SK-N-SH (cell line): ENCODE measurements at regions not wholly inside any gene's neighbourhood (a gene's known extent, or its start where the extent isn't known, plus 50 kb on each side); places are given as distances from the start of the nearest gene placed in this dataset.

Source experiments
- CTCF ChIA-PET: fragments of 300-600, 350-600 bp; formaldehyde crosslinking; extraction: SDS; loops from one replicate; lab custom pipeline; 2021; lab: Yijun Ruan, JAX
- POLR2A ChIA-PET: fragments of 350-600 bp; sonication (Branson Sonifier 250); formaldehyde crosslinking; extraction: SDS; loops from one replicate; lab custom pipeline; 2020; ENCODE audit warnings: antibody characterized with exemption, inconsistent platforms; lab: Yijun Ruan, JAX
- DNase-seq: peaks from one replicate; pipeline ENCODE4 v3.0.0; 2012
- H2AFZ ChIP-seq: fragments of 200-600 bp; sonication (generic); 2 replicates; pipeline ENCODE4 v1.8.1; 2016; ENCODE audit warnings: antibody characterized with exemption, mild to moderate bottlenecking, low read depth
- H3F3A ChIP-seq: fragments of 200-600 bp; sonication (generic); replicated peaks from 2 replicates; pipeline ENCODE3; 2016; ENCODE audit warnings: antibody characterized with exemption, mild to moderate bottlenecking; ENCODE audit not compliant: insufficient read depth
- H3K27ac ChIP-seq, 2 experiments: fragments of 200-500 bp in 1 of 2; fragments of 200-600 bp in 1 of 2; sonication (Bioruptor generic) in 1 of 2; sonication (generic), shearing (Covaris generic) in 1 of 2; 2 replicates each; pipeline versions ENCODE4 v1.5.1 to v1.6.1; 2014 to 2016; ENCODE audit warnings: low read depth in 2 of 2, inconsistent platforms in 1 of 2, low read length in 1 of 2, mild to moderate bottlenecking in 1 of 2, mixed read lengths in 1 of 2
- H3K27me3 ChIP-seq: fragments of 200-600 bp; sonication (generic), shearing (Covaris generic); 2 replicates; pipeline ENCODE4 v1.6.1; 2016; ENCODE audit warnings: mixed run types; ENCODE audit not compliant: insufficient read depth
- H3K36me3 ChIP-seq, 2 experiments: fragments of 200-500 bp in 1 of 2; fragments of 200-600 bp in 1 of 2; sonication (Bioruptor generic) in 1 of 2; sonication (generic) in 1 of 2; replicated peaks in 1 of 2; 2 replicates each; pipeline versions ENCODE3 to v1.5.1; 2014 to 2016; ENCODE audit warnings: low read length in 1 of 2, mild to moderate bottlenecking in 1 of 2; ENCODE audit not compliant: insufficient read depth in 2 of 2, control insufficient read depth in 1 of 2
- H3K4me1 ChIP-seq, 2 experiments: fragments of 200-500 bp in 1 of 2; fragments of 200-600 bp in 1 of 2; sonication (Bioruptor generic) in 1 of 2; sonication (generic), shearing (Covaris generic) in 1 of 2; 2 replicates each; pipeline versions ENCODE4 v1.5.1 to v1.6.1; 2014 to 2016; ENCODE audit warnings: low read depth in 1 of 2, low read length in 1 of 2, mixed run types in 1 of 2; ENCODE audit not compliant: insufficient read depth in 2 of 2, control insufficient read depth in 1 of 2
- H3K4me2 ChIP-seq: fragments of 200-600 bp; sonication (generic), shearing (Covaris generic); 2 replicates; pipeline ENCODE4 v1.6.1; 2017; ENCODE audit warnings: mixed run types
- H3K4me3 ChIP-seq, 2 experiments: fragments of 200-500 bp in 1 of 2; fragments of 200-600 bp in 1 of 2; sonication (Bioruptor generic) in 1 of 2; sonication (generic), shearing (Covaris generic) in 1 of 2; 2 replicates each; pipeline versions ENCODE4 v1.5.1 to v1.8.1; 2014 to 2016; ENCODE audit warnings: low read depth in 2 of 2, inconsistent platforms in 1 of 2, low read length in 1 of 2, mild to moderate bottlenecking in 1 of 2, mixed read lengths in 1 of 2, moderate library complexity in 1 of 2
- H3K79me2 ChIP-seq: fragments of 200-600 bp; sonication (generic); 2 replicates; pipeline ENCODE4 v1.8.1; 2017; ENCODE audit warnings: mild to moderate bottlenecking; ENCODE audit not compliant: insufficient read depth
- H3K9ac ChIP-seq: fragments of 200-600 bp; sonication (generic); 2 replicates; pipeline ENCODE4 v1.6.1; 2017; ENCODE audit warnings: mixed run types
- H3K9me2 ChIP-seq: fragments of 200-600 bp; sonication (generic); 2 replicates; pipeline ENCODE4 v1.6.1; 2017; ENCODE audit warnings: mixed run types
- H3K9me3 ChIP-seq: fragments of 200-600 bp; sonication (generic); 2 replicates; pipeline ENCODE4 v1.6.1; 2017; ENCODE audit warnings: mixed run types, mild to moderate bottlenecking, moderate library complexity
- H4K20me1 ChIP-seq: fragments of 200-600 bp; sonication (generic); 2 replicates; pipeline ENCODE4 v1.6.1; 2017; ENCODE audit warnings: mild to moderate bottlenecking, mixed run types; ENCODE audit not compliant: insufficient read depth
- EZH2phosphoT487 ChIP-seq: fragments of 200-600 bp; sonication (generic); IDR thresholded peaks from 2 replicates; pipeline ENCODE4 v1.6.1; 2017; ENCODE audit warnings: low read depth, mixed run types, mild to moderate bottlenecking, antibody characterized with exemption, moderate library complexity, borderline replicate concordance
- FOSL2 ChIP-seq: IDR thresholded peaks from 2 replicates; pipeline ENCODE4 v1.4.0; 2012; ENCODE audit warnings: low read depth, mild to moderate bottlenecking, moderate library complexity, borderline replicate concordance
- NRF1 ChIP-seq: IDR thresholded peaks from 2 replicates; pipeline ENCODE4 v1.6.1; 2012; ENCODE audit warnings: low read depth, mild to moderate bottlenecking, low read length
- POLR2AphosphoS5 ChIP-seq: IDR thresholded peaks from 2 replicates; pipeline ENCODE4 v1.6.1; 2012; ENCODE audit warnings: low read depth, low read length
- RCOR1 ChIP-seq: fragments of 150-350 bp; IDR thresholded peaks from 2 replicates; pipeline ENCODE4 v1.6.1; 2017; ENCODE audit warnings: antibody characterized with exemption, low read length
- SIN3A ChIP-seq: IDR thresholded peaks from 2 replicates; pipeline ENCODE4 v1.6.1; 2012; ENCODE audit warnings: low read depth, mild to moderate bottlenecking, low read length, moderate library complexity, borderline replicate concordance
- TCF12 ChIP-seq: IDR thresholded peaks from 2 replicates; pipeline ENCODE4 v1.4.0; 2012
- WGBS: methylation state at CpG from one replicate; pipeline ENCODE4 v1.1.6; 2017; ENCODE audit warnings: low lambda C conversion rate; 5-methylcytosine and 5-hydroxymethylcytosine counted together
- TF ChIP-seq, protein P1 (sequence below): fragments of 200-600 bp; sonication (generic); IDR thresholded peaks from 2 replicates; pipeline ENCODE4 v1.6.1; 2017; ENCODE audit warnings: antibody characterized with exemption, mild to moderate bottlenecking, moderate library complexity
- TF ChIP-seq, protein P2 (sequence below): IDR thresholded peaks from 2 replicates; pipeline ENCODE4 v1.4.0; 2012; ENCODE audit warnings: low read depth
- TF ChIP-seq, protein P3 (sequence below): IDR thresholded peaks from 2 replicates; pipeline ENCODE4 v1.4.0; 2012; ENCODE audit warnings: low read depth, borderline replicate concordance

DNA sequence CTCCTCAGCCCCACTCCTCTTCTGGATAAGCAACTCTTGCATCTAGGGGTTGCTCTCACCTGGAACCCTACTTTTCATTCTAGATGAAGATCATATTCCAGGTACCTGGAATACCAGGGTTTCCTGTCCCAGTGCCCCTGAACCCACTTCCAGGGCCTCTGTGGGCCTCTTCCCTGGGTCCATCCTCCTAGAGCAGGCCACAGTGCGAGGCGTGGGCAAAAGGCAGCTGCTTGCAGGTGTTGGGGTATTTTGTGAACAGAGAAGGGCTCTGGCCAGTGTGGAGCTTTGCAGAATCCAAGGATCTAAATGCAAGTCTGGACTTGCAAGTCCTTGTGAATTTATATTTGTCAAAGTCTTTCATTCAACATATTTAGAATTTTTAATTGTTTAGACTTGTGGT is 240.4 kb upstream of the POU3F1 start:
- no peaks in the 10 kb centered on the region for H3K4me1 ChIP-seq
- whole genome bisulfite sequencing, result 8% methylated on average over 2 of the region's 2 CpGs
- ChIA-PET CTCF (no interaction called here), POLR2A (no interaction called here)
- peaks cover 14% of the 10 kb centered on the region for H3K27me3 ChIP-seq
- H3K4me3 ChIP-seq, result no peak overlapping the region
- DNase-seq, result no peak
- no peaks in the 10 kb centered on the region for H3K79me2 ChIP-seq
- no peak overlapping the region for H3K4me2 ChIP-seq
- H3K36me3 ChIP-seq, result no peaks in the 10 kb centered on the region
- H3K9ac ChIP-seq, result no peak overlapping the region
- no peaks in the 10 kb centered on the region for H4K20me1 ChIP-seq
- no peaks in the 10 kb centered on the region for H3K9me3 ChIP-seq
- H3K9me2 ChIP-seq, result no peaks in the 10 kb centered on the region
- TF ChIP-seq TCF12, result no peak
- TF ChIP-seq RCOR1, result no peak
- TF ChIP-seq, protein P1, sequence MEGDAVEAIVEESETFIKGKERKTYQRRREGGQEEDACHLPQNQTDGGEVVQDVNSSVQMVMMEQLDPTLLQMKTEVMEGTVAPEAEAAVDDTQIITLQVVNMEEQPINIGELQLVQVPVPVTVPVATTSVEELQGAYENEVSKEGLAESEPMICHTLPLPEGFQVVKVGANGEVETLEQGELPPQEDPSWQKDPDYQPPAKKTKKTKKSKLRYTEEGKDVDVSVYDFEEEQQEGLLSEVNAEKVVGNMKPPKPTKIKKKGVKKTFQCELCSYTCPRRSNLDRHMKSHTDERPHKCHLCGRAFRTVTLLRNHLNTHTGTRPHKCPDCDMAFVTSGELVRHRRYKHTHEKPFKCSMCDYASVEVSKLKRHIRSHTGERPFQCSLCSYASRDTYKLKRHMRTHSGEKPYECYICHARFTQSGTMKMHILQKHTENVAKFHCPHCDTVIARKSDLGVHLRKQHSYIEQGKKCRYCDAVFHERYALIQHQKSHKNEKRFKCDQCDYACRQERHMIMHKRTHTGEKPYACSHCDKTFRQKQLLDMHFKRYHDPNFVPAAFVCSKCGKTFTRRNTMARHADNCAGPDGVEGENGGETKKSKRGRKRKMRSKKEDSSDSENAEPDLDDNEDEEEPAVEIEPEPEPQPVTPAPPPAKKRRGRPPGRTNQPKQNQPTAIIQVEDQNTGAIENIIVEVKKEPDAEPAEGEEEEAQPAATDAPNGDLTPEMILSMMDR, result no peak
- no peak for TF ChIP-seq POLR2AphosphoS5
- TF ChIP-seq SIN3A, result no peak
- TF ChIP-seq EZH2phosphoT487, result no peak
- TF ChIP-seq, protein P2, sequence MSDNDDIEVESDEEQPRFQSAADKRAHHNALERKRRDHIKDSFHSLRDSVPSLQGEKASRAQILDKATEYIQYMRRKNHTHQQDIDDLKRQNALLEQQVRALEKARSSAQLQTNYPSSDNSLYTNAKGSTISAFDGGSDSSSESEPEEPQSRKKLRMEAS, result no peak
- TF ChIP-seq, all 33 proteins: peak for 0
- H3K27ac ChIP-seq, result no peak overlapping the region
- H3F3A ChIP-seq, result no peaks in the 10 kb centered on the region
- H2AFZ ChIP-seq, result no peak overlapping the region

DNA sequence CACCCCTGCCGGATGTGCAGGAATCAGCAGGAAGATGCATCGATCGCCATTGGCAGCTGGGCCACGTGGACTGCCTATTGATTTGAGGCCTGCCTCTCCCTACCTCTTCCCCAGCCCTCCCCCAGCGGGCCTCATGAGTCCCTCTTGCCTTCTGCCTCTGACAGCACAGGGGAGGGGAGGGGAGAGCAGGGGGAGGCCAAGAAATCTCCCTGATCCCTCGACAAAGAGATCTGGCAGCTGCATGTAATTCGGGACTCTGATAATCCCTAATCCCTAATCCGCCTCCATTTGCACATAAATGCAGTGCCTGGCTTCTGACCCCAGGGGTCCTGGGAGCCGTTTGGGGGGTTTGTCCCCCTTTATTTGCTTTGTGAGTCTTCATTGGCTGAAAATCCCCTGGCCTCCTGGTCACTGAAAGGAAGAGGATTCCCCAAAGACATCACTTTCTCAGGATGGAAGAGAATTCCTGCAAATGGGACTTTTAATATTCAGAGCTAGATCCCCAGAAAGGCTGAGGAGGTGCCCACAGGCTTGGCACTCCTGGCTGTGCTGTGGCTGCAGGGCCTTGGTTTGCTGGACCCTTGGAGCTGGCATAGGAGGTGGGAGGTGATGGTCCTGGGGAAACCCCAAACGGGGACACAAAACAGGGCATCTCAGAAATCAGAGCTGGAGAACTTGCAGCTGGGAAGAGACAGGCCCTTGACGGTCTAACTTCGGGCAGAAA is 239.4 kb upstream of the POU3F1 start:
- no peak overlapping the region for H3K4me3 ChIP-seq
- ChIA-PET CTCF (no interaction called here), POLR2A (no interaction called here)
- H3F3A ChIP-seq, result no peaks in the 10 kb centered on the region
- H3K4me2 ChIP-seq, result no peak overlapping the region
- H3K9ac ChIP-seq, result no peak overlapping the region
- H3K27ac ChIP-seq, result no peak overlapping the region
- no peak overlapping the region for H2AFZ ChIP-seq
- TF ChIP-seq FOSL2, result no peak
- TF ChIP-seq NRF1, result no peak
- TF ChIP-seq, protein P3, sequence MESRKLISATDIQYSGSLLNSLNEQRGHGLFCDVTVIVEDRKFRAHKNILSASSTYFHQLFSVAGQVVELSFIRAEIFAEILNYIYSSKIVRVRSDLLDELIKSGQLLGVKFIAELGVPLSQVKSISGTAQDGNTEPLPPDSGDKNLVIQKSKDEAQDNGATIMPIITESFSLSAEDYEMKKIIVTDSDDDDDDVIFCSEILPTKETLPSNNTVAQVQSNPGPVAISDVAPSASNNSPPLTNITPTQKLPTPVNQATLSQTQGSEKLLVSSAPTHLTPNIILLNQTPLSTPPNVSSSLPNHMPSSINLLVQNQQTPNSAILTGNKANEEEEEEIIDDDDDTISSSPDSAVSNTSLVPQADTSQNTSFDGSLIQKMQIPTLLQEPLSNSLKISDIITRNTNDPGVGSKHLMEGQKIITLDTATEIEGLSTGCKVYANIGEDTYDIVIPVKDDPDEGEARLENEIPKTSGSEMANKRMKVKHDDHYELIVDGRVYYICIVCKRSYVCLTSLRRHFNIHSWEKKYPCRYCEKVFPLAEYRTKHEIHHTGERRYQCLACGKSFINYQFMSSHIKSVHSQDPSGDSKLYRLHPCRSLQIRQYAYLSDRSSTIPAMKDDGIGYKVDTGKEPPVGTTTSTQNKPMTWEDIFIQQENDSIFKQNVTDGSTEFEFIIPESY, result no peak
- peaks cover 6% of the 10 kb centered on the region for H3K27me3 ChIP-seq
- no peaks in the 10 kb centered on the region for H3K79me2 ChIP-seq
- no peaks in the 10 kb centered on the region for H3K36me3 ChIP-seq
- no peaks in the 10 kb centered on the region for H3K9me3 ChIP-seq
- no peaks in the 10 kb centered on the region for H3K4me1 ChIP-seq
- H4K20me1 ChIP-seq, result no peaks in the 10 kb centered on the region
- 12% methylated on average over 9 of the region's 12 CpGs for WGBS
- H3K9me2 ChIP-seq, result no peaks in the 10 kb centered on the region
- DNase-seq, result no peak
